GM19240 (cell line): ENCODE measurements at regions not wholly inside any gene's neighbourhood (a gene's known extent, or its start where the extent isn't known, plus 50 kb on each side); places are given as distances from the start of the nearest gene placed in this dataset.
"Not testable (repeated sequence)": the region's sequence is repeated elsewhere in the genome, so short reads cannot be mapped to it uniquely, and the experiment has no call there.

ENCODE experiments used
- DNase-seq: peaks from one replicate; pipeline ENCODE4 v3.0.0; 2011; ENCODE audit warnings: low spot score; ENCODE audit not compliant: insufficient read length

- no peak for DNase-seq
These were observed 144.2 kb upstream of the RAPGEF2 start for GRCh38 chr4:158958489-158959270.

GRCh38 chr4:158962393-158962792, 140.5 kb upstream of the RAPGEF2 start:
- DNase-seq: no peak

- DNase-seq: not testable (repeated sequence)
These were observed 139.6 kb upstream of the RAPGEF2 start for GRCh38 chr4:158963282-158963681.

- no peak for DNase-seq
These were observed 138.7 kb upstream of the RAPGEF2 start for GRCh38 chr4:158964114-158964727.

GRCh38 chr4:158964728-158965124, 138.2 kb upstream of the RAPGEF2 start:
- DNase-seq: no peak

- DNase-seq: no peak
These were observed 137.7 kb upstream of the RAPGEF2 start for GRCh38 chr4:158965226-158965625.

- no peak for DNase-seq
These were observed 136.8 kb upstream of the RAPGEF2 start for GRCh38 chr4:158966091-158966490.

- no peak for DNase-seq
These were observed 133.9 kb upstream of the RAPGEF2 start for GRCh38 chr4:158968961-158969360.

GRCh38 chr4:158970812-158971211, 132.1 kb upstream of the RAPGEF2 start:
- DNase-seq: no peak

- not testable (repeated sequence) for DNase-seq
These were observed 128.4 kb upstream of the RAPGEF2 start for GRCh38 chr4:158974438-158974837.

GRCh38 chr4:158980711-158981110, 122.2 kb upstream of the RAPGEF2 start:
- not testable (repeated sequence) for DNase-seq

GRCh38 chr4:158991534-158992155, 111.2 kb upstream of the RAPGEF2 start:
- no peak for DNase-seq

- no peak for DNase-seq
These were observed 109.0 kb upstream of the RAPGEF2 start for GRCh38 chr4:158993891-158994290.

GRCh38 chr4:158995040-158995439, 107.8 kb upstream of the RAPGEF2 start:
- DNase-seq: no peak

GRCh38 chr4:158995965-158996364, 106.9 kb upstream of the RAPGEF2 start:
- no peak for DNase-seq

- no peak for DNase-seq
These were observed 106.2 kb upstream of the RAPGEF2 start for GRCh38 chr4:158996669-158997074.

GRCh38 chr4:158997660-158998349, 105.1 kb upstream of the RAPGEF2 start:
- DNase-seq: no peak

GRCh38 chr4:158998624-158999023, 104.3 kb upstream of the RAPGEF2 start:
- DNase-seq: no peak

GRCh38 chr4:158999166-158999682, 103.7 kb upstream of the RAPGEF2 start:
- DNase-seq: no peak

- DNase-seq: no peak
These were observed 103.0 kb upstream of the RAPGEF2 start for GRCh38 chr4:158999849-159000248.

- no peak for DNase-seq
These were observed 99.9 kb upstream of the RAPGEF2 start for GRCh38 chr4:159002950-159003349.
